ENCODE measurements at regions not wholly inside any gene's neighbourhood (a gene's known extent, or its start where the extent isn't known, plus 50 kb on each side); places are given as distances from the start of the nearest gene placed in this dataset.

GRCh38 chr2:226561962-226562361 lies 237.7 kb downstream of the IRS1 start:
- TF ChIP-seq POLR2AphosphoS5 (IDR thresholded peaks at IDR 0.05), result no peak
- no peak for TF ChIP-seq CTCF (IDR thresholded peaks at IDR 0.05)
- TF ChIP-seq POLR2A (IDR thresholded peaks at IDR 0.05), result no peak
